ENCODE measurements at regions not wholly inside any gene's neighbourhood (a gene's known extent, or its start where the extent isn't known, plus 50 kb on each side); places are given as distances from the start of the nearest gene placed in this dataset.

GRCh38 chr10:117670116-117670904 lies 127.8 kb downstream of the EMX2 start:
- TF ChIP-seq POLR2A (IDR thresholded peaks at IDR 0.05), result no peak
- TF ChIP-seq, protein P1, sequence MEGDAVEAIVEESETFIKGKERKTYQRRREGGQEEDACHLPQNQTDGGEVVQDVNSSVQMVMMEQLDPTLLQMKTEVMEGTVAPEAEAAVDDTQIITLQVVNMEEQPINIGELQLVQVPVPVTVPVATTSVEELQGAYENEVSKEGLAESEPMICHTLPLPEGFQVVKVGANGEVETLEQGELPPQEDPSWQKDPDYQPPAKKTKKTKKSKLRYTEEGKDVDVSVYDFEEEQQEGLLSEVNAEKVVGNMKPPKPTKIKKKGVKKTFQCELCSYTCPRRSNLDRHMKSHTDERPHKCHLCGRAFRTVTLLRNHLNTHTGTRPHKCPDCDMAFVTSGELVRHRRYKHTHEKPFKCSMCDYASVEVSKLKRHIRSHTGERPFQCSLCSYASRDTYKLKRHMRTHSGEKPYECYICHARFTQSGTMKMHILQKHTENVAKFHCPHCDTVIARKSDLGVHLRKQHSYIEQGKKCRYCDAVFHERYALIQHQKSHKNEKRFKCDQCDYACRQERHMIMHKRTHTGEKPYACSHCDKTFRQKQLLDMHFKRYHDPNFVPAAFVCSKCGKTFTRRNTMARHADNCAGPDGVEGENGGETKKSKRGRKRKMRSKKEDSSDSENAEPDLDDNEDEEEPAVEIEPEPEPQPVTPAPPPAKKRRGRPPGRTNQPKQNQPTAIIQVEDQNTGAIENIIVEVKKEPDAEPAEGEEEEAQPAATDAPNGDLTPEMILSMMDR (IDR thresholded peaks at IDR 0.05), result no peak

Measured in testis (tissue), 2 donors.